Endothelial cell (in vitro differentiated cells): ENCODE measurements at regions not wholly inside any gene's neighbourhood (a gene's known extent, or its start where the extent isn't known, plus 50 kb on each side); places are given as distances from the start of the nearest gene placed in this dataset.

Experiments used
- DNase-seq: peaks from one replicate; pipeline ENCODE4 v3.0.0; 2021; ENCODE audit warnings: low spot score
- H3K27ac Mint-ChIP-seq: one replicate; pipeline ENCODE4 v1.8.0; 2021; ENCODE audit warnings: mixed read lengths, inconsistent platforms; ENCODE audit not compliant: unreplicated experiment
- H3K27me3 Mint-ChIP-seq: one replicate; pipeline ENCODE4 v1.8.0; 2021; ENCODE audit warnings: mild to moderate bottlenecking, moderate library complexity, mixed read lengths, inconsistent platforms; ENCODE audit not compliant: unreplicated experiment
- H3K36me3 Mint-ChIP-seq: one replicate; pipeline ENCODE4 v1.8.0; 2021; ENCODE audit warnings: mild to moderate bottlenecking, low read depth, mixed read lengths, inconsistent platforms; ENCODE audit not compliant: unreplicated experiment
- H3K4me1 Mint-ChIP-seq: one replicate; pipeline ENCODE4 v1.8.0; 2021; ENCODE audit warnings: mild to moderate bottlenecking, mixed read lengths, inconsistent platforms; ENCODE audit not compliant: unreplicated experiment
- H3K4me3 Mint-ChIP-seq: one replicate; pipeline ENCODE4 v1.8.0; 2021; ENCODE audit warnings: mild to moderate bottlenecking, mixed read lengths, inconsistent platforms; ENCODE audit not compliant: unreplicated experiment
- H3K9me3 Mint-ChIP-seq: one replicate; pipeline ENCODE4 v1.8.0; 2021; ENCODE audit warnings: mixed read lengths, inconsistent platforms; ENCODE audit not compliant: unreplicated experiment
- TF ChIP-seq, protein P1 (sequence below): fragments of 200-600 bp; sonication (generic); IDR thresholded peaks from one replicate; pipeline ENCODE4 v1.5.0; 2021; ENCODE audit warnings: antibody characterized with exemption; ENCODE audit not compliant: unreplicated experiment

DNA sequence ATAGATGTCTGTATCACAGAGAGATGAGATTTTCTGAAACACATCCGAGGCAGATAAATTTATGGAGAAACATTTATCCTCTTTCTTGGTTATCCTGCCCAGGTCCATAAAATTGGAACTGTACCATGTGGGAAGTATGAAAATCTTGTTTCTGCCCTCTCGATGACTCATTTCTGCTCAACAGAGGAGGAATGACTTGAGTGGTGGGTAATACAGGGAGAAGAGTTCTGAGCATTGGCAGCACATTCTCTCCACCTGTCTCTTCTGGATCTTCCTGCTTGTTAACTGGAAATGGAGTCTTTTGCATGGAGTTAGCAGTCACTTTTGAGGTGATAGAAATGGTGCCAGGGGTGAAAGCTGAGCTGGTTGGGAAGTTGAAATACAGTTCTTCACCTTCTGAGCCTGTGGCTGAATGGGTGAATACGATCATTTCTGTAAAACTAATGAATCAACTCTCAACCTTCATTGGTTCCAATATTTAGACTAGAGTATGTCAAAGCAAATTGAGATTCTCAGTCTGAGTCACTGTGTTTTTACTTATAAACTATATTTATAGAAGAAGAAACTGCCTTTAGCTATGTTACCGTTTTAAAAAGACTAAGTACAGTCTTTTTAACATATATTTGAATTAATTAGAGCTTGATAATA, 945.5 kb downstream of the SORCS3 start:
- Mint-ChIP-seq H3K9me3 (no peaks in the 10 kb centered on the region), H3K27me3 (no peaks in the 10 kb centered on the region), H3K4me1 (peaks cover under 1% of the 10 kb centered on the region), H3K27ac (no peak overlapping the region), H3K4me3 (no peak overlapping the region), H3K36me3 (no peaks in the 10 kb centered on the region)
- TF ChIP-seq, protein P1, sequence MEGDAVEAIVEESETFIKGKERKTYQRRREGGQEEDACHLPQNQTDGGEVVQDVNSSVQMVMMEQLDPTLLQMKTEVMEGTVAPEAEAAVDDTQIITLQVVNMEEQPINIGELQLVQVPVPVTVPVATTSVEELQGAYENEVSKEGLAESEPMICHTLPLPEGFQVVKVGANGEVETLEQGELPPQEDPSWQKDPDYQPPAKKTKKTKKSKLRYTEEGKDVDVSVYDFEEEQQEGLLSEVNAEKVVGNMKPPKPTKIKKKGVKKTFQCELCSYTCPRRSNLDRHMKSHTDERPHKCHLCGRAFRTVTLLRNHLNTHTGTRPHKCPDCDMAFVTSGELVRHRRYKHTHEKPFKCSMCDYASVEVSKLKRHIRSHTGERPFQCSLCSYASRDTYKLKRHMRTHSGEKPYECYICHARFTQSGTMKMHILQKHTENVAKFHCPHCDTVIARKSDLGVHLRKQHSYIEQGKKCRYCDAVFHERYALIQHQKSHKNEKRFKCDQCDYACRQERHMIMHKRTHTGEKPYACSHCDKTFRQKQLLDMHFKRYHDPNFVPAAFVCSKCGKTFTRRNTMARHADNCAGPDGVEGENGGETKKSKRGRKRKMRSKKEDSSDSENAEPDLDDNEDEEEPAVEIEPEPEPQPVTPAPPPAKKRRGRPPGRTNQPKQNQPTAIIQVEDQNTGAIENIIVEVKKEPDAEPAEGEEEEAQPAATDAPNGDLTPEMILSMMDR = no peak
- DNase-seq = no peak

DNA sequence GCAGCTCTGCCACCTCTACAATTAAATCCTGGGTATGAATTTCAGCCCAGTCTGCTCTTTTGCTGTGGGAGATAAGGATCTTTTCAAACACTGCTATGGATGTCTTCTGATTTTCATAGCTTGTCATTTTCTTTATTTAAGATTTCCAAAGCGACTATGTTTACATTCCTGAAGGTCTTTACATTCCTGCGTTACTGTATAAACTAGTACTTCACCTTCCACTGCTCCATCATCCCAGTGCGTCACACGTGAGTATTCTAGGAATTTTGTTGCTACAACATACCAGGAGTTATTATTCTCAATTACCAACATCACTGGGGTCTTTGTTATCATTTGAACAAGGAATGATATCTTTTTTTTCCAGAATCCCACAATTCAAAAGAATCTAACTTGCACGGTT, 944.7 kb downstream of the SORCS3 start:
- Mint-ChIP-seq H3K4me3 (no peak overlapping the region), H3K9me3 (no peaks in the 10 kb centered on the region), H3K36me3 (no peaks in the 10 kb centered on the region), H3K4me1 (no peaks in the 10 kb centered on the region), H3K27me3 (no peaks in the 10 kb centered on the region), H3K27ac (no peak overlapping the region)
- TF ChIP-seq, protein P1 = no peak
- DNase-seq = no peak

DNA sequence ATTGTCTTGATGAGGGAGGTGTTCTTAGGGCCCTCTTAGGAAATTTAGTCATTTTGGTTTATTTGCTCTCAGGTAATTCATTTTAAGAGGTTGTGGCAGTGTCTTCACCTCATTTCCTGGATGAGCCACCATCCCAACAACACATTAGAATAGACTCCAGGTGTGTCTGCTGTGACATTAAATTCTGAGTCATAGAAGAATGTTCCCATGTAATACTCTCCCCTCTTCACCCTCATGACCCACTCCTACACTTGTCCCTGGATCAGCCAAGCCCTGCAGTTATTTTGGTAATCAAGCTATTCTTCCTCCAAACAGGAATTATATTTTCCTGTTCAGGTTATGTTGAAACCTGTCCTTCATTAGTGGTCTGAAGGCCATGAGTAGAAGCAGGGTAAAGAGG, 944.1 kb downstream of the SORCS3 start:
- Mint-ChIP-seq H3K9me3 (no peaks in the 10 kb centered on the region), H3K4me1 (no peaks in the 10 kb centered on the region), H3K27ac (no peak overlapping the region), H3K27me3 (no peaks in the 10 kb centered on the region), H3K36me3 (no peaks in the 10 kb centered on the region), H3K4me3 (no peak overlapping the region)
- no peak for DNase-seq
- TF ChIP-seq, protein P1 = no peak

DNA sequence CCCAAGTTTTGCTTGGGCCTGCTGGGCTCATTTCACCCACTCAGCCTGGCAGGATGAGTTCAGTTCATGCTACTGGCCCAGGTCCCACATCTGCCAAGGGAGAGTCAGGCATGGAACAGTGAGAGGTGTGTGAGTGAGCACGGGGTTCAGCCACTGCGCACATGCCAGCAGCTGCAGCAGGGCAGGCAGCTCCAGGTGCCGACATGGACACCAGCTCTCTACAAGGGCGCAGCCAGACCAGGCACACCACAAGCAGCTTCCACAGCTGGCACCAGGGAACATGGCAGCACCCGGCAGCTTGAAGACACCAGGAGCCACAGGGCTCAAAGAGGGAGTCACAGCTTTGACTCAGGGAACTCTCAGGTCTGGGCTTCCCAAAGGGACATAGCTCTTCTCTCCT, 938.0 kb downstream of the SORCS3 start:
- DNase-seq = no peak
- H3K27ac Mint-ChIP-seq = no peak overlapping the region
- H3K27me3 Mint-ChIP-seq = no peaks in the 10 kb centered on the region
- TF ChIP-seq, protein P1 = no peak
- H3K4me3 Mint-ChIP-seq = no peak overlapping the region
- no peaks in the 10 kb centered on the region for H3K9me3 Mint-ChIP-seq
- no peaks in the 10 kb centered on the region for H3K4me1 Mint-ChIP-seq
- H3K36me3 Mint-ChIP-seq = no peaks in the 10 kb centered on the region

DNA sequence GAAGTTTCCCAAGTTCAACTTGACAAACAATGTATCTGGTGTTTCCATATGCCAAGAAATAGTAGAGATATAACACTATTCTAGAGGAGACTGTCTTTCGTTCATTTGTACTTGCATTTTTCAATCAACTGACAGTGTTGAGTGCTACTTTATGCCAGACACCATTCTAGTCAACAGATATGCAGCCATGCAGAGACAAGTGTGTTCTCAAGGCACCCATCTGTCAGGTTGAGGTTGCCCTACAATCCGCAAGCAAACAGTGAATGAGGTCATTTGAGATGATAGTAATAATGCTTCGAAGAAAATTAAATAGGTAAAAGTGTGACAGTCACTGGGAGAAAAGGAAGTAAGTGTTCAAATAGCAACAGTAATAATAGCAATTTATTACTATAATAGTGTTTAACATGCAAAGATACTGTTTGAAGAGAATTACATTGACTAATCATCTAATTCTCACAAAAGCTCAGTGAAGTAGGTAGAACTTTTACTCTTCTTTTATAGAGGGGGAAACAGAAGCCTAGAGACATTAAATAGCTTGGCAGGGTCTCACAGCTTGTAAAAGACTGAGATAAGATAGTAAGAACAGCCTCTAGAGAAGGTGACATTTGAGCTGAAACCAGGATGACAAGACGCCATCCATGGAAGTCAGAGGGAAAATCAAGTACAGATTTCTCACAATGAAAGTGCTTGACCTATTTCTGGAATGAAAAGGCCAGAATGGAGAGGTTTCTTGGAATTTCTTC, 936.9 kb downstream of the SORCS3 start:
- Mint-ChIP-seq H3K4me1 (no peaks in the 10 kb centered on the region), H3K36me3 (no peaks in the 10 kb centered on the region), H3K9me3 (no peaks in the 10 kb centered on the region), H3K4me3 (no peak overlapping the region), H3K27ac (no peak overlapping the region), H3K27me3 (no peaks in the 10 kb centered on the region)
- no peak for DNase-seq
- TF ChIP-seq, protein P1 = no peak
